GM21786 (cell line): ENCODE measurements at regions not wholly inside any gene's neighbourhood (a gene's known extent, or its start where the extent isn't known, plus 50 kb on each side); places are given as distances from the start of the nearest gene placed in this dataset.
"Not testable (repeated sequence)": the region's sequence is repeated elsewhere in the genome, so short reads cannot be mapped to it uniquely, and the experiment has no call there.

ENCODE experiments used
- ATAC-seq: cut with Tn5 transposase; IDR thresholded peaks from one replicate; pipeline ENCODE4 v1.9.1; 2021; ENCODE audit not compliant: unreplicated experiment

DNA sequence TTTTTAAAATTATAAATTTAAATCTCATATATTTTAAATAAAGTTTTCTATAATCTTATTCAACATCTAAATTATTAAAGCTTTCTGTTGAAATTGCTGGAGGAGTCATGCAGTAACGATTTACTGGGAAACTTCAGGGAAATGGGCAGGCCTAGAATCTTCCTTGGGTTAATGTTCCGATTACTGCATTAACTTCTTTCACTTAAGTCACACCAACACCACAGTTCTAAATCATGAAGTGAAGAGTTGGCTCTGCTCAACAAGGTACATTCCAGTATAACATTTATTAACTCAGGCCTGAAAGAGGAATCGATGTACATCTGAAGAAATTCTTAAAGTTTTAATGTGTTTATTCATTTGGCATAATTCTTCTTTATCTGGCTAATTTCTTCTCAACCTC, 244.3 kb downstream of the CCER1 start:
- ATAC-seq = no peak

GRCh38 chr12:90706036-90706435, 248.9 kb downstream of the CCER1 start:
- no peak for ATAC-seq

DNA sequence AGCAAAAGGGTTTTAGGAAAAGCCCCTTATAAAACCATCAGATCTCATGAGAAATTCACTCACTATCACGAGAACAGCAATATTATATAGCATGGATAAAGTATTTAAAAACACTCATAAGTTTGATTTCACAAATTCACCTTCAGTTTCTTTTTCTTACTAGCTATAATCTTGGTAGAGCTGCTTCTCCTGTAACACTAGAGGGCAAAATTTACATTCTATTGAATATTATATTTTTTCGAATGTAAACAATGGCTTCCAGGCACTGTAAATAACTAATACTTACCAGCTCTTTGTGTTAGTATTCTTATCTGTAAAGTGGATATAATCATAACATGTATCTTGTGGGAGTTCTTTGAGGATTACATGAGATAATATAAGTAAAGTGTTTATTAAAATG, 259.6 kb downstream of the CCER1 start:
- ATAC-seq = no peak

DNA sequence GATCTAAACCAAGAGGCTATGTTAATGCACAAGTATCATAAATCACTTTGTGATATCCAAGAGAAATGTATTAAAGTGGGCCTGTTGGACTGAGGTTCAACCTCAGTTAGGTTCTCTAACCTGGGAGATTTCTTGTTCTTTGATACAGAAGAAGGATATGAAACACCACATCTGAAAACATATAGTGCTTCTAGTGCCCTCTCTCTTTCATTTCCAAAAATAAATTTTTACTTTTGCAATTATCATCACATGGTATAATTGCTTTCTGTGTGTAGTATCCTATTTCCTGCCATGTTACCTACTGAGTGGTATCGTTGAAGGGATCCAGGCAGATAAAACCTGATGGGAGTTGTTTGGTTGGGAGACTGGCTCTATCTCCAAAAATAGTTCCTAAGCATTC, 264.9 kb downstream of the CCER1 start:
- no peak for ATAC-seq

- not testable (repeated sequence) for ATAC-seq
Observed at GRCh38 chr12:90687682-90688081, 267.3 kb downstream of the CCER1 start.

GRCh38 chr12:90683871-90684270, 271.1 kb downstream of the CCER1 start:
- no peak for ATAC-seq

DNA sequence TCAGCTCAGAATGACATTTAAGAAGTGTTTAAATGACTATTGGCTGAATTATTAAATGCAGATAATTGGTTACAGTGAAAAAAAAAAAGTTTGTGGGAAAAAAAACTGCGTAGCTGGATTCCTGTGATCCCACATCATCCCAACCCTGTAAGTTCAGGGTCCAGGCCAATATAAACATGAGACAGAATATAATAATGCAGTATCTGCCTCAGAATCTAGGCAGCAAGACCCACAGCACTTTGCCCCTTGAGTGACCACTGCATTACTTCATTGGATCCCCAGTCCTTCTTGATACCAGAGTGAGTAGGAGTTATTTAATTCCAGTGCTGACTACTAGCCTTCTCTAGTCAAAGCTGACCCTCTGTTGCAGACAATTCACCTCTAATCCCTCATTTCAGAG, 272.6 kb downstream of the CCER1 start:
- no peak for ATAC-seq

DNA sequence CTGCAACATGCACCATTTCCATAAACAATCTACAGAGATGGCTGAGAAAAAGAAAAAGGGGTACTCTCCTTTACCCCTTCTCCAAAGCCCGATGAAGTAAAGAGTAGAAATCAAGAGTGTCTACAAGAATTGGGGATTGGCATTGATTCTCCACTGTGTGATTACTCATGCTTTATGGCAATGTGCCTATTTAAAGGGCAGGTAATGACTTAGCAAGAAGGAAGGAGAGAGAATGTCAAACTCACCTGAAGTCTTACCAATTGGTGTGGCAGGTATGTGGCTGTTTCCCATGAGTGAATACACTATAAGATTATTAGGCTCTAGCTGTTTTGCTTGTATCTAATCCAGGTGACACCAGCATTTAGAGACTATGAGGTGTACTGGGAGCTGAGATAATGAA, 275.3 kb downstream of the CCER1 start:
- ATAC-seq = no peak

DNA sequence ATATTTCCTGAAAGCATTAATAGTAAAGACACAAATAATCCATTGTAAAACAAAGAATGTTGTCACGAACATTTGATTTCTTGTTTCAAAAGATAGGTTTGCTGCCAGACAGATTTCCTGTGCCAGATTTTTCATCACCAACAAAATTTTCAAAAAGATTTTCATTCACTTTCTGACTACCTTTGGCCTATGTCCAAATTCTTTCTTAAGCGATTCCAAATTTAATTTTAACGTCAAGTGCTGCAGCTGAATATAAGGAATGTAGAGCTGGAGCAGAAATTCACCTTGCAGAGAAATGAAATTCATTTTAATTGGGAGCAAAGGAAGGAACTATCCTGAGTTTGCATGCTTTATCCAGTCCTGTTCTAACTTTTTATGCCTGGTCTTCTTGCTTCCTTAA, 277.4 kb downstream of the CCER1 start:
- no peak for ATAC-seq

GRCh38 chr12:90677055-90677454, 277.9 kb downstream of the CCER1 start:
- ATAC-seq = no peak

GRCh38 chr12:90675106-90675505, 279.9 kb downstream of the CCER1 start:
- no peak for ATAC-seq

DNA sequence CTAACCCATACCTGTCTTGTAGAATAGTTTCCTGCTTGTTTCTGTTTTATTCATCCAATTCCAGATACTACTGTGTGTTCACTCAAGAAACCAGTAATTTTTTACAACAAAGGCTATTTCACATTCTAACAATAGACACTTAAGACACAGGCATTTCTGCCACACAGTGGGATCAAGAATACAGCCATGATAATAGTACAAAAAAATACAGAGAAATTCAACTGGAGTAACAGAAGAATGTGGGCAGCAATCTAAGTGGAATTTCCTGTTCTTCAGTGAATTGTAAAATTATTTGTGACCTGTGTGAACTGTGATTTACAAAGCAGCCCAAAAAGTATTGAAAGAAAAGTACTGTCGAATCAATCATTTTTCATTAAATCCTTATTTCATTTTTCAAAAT, 282.9 kb downstream of the CCER1 start:
- ATAC-seq = no peak

DNA sequence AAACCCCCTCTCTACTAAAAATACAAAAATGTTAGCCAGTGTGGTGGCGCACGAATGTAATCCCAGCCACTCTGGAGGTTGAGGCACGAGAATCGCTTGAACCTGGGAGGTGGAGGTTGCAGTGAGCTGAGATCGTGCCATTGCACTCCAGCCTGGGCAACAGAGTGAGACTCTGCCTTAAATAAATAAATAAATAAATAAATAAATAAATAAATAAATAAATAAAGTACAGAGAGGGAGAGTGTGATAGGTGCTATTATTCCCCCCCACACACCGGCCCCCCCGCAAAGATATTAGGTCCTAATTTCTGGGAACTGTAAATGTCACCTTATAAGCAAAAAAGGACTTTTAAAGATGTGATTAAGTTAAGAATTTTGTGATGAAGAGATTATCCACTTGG, 291.0 kb downstream of the CCER1 start:
- not testable (repeated sequence) for ATAC-seq

DNA sequence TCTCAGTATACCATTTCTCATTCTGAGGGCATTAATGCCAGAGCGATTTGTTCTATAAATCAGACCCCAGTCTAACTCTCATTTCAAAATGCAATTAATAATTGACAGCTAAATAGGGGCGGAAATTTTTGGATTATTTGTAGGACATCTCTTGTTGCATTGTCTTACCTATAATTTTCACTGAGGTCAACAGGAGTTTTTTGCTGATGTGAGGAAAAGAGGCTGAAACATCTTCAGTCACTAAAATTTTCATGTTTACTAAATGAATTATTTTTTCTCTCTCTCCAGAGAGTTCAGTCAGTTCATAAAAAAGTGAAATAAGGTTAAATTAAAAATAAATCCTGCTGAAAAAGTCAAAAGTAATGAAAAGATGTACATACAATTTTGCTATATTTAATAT, 295.9 kb downstream of the CCER1 start:
- no peak for ATAC-seq

- no peak for ATAC-seq
Observed at GRCh38 chr12:90653040-90653439, 301.9 kb downstream of the CCER1 start.

GRCh38 chr12:90652280-90652679, 302.7 kb downstream of the CCER1 start:
- ATAC-seq = no peak

GRCh38 chr12:90645181-90645580, 309.8 kb downstream of the CCER1 start:
- ATAC-seq = no peak

GRCh38 chr12:90631591-90632212, 323.3 kb downstream of the CCER1 start:
- ATAC-seq = no peak

DNA sequence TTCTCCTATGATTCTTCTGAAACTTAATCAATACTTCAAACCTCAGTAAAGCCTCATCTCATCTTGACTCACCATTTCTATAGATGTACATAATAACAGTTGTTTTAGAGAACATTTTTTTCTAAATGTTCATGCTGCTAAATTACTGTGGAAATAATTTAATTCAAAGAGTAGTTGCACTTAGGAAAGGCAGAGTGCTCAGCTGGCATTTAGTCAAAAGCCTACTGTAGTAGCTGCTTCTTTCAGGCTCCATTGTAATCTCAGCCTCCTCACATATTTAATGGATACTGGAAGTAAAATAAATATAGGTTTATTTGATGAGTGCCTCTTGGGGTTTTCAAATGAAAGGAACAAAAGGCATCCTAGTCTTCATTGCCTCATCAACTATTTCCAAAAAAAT, 325.0 kb downstream of the CCER1 start:
- ATAC-seq = no peak

DNA sequence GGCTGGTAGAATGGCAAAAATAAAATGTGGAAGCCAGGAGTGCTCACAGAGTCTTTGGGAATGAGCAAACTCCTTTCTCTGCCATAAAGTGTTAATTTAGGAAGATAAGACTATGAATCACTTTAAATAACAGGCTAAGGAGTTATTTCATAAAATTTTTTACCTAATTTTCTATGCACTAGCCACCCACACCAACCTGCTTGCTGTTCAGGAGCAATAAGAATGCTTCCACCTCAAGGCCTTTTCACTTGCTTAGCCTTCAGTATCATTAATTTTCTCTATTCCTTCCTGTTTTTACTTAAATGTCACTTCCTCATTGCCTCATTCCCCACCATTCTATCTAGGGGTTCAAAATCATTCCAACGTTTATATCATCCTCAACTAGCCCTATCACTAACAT, 326.8 kb downstream of the CCER1 start:
- no peak for ATAC-seq

GRCh38 chr12:90627180-90627896, 327.6 kb downstream of the CCER1 start:
- no peak for ATAC-seq

DNA sequence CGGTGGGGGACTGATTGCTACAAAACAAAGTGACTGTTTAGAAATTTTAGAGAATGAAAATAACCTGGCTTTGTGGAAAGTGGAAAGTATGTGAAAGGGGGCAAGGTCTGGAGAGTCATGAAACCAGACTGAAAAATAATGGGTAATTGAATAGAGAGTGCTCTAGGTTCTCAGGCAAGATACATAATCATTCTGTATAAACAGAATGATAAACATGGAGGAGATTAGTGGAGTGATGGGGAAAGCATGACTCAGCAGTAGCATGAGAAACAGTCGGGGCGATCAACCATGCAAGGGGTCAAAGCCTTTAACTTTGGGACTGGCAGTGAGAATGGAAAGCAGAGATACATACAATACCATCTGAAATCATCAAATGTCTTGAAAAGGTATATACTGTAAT, 332.5 kb downstream of the CCER1 start:
- ATAC-seq = no peak

DNA sequence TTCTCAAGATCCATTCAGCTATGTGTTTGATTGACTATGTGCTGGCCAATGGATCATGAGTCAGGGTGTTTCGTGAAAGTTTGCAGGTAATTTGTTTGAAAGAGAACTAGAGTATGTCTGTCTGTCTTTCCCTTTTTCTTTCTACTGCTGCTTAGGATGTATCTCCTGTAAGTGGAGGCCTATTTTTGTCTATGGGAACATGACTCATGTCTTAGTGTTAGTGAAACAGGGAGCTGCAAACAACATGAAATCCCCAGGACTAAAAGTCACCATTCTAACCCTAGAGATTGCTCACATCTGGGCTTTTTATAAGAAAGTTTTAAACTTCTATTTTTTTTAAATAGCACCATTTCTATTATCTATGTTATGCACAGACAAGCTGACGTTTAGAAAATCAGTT, 333.0 kb downstream of the CCER1 start:
- ATAC-seq = no peak
